ENCODE measurements at regions not wholly inside any gene's neighbourhood (a gene's known extent, or its start where the extent isn't known, plus 50 kb on each side); places are given as distances from the start of the nearest gene placed in this dataset.

DNA sequence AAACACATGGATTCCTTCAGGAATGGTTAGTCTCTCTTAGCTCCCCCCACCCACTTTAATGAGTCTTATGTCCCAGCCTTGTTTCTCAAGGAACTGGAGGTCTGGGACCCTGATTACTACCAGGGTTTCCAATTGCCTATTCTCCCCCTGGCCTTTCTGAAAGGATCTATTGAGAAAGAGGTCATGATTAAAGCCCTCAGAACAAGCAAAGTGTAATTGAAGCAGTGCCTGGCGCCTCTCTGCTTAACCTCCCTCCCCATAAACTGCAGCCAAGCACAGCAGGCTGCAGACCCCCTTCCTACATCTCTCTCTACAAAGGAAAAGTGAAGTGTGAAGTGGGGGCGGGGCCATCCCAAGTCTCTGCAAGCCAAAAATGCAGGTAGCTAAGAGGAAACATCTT, 159.7 kb upstream of the CDH11 start:
- H3K4me1 Mint-ChIP-seq, result no peaks in the 10 kb centered on the region
- H3K27ac ChIP-seq (ENCODE audit: low read length), result no peak overlapping the region
- H3K27me3 ChIP-seq (replicated peaks in 1 of 2; ENCODE audit: control insufficient read depth in 2 of 2, extremely low read depth in 1 of 2, insufficient read depth in 2 of 2, low read length in 1 of 2), result no peaks in the 10 kb centered on the region
- peaks cover 4 to 19% (median 8%) of the 10 kb centered on the region in 3 donors for H3K9me3 Mint-ChIP-seq
- H3K27ac Mint-ChIP-seq, result no peak overlapping the region
- H3K4me3 ChIP-seq (ENCODE audit: control insufficient read depth in 1 of 2, extremely low read depth in 1 of 2, low read length in 1 of 2), result no peak overlapping the region
- H3K4me3 Mint-ChIP-seq, result no peak overlapping the region
- WGBS (ENCODE audit: insufficient coverage), result no CpG with 5 or more reads among the region's 2 CpGs
- POLR2A ChIA-PET, result no interaction called here
- no peaks in the 10 kb centered on the region for H3K36me3 Mint-ChIP-seq
- no peaks in the 10 kb centered on the region for H3K9me3 ChIP-seq
- CTCF ChIA-PET, result no interaction called here
- ATAC-seq (replicated peaks in 1 of 4), result no peak
- DNase-seq, result no peak
- H3K27me3 Mint-ChIP-seq, result no peaks in the 10 kb centered on the region
- no peaks in the 10 kb centered on the region for H3K36me3 ChIP-seq (ENCODE audit: control insufficient read depth in 2 of 2, extremely low read depth in 1 of 2, insufficient read depth in 1 of 2, low read length in 1 of 2)
- H3K4me1 ChIP-seq (ENCODE audit: control insufficient read depth in 1 of 2, extremely low read depth in 1 of 2, insufficient read depth in 2 of 2, low read length in 2 of 2), result no peaks in the 10 kb centered on the region

DNA sequence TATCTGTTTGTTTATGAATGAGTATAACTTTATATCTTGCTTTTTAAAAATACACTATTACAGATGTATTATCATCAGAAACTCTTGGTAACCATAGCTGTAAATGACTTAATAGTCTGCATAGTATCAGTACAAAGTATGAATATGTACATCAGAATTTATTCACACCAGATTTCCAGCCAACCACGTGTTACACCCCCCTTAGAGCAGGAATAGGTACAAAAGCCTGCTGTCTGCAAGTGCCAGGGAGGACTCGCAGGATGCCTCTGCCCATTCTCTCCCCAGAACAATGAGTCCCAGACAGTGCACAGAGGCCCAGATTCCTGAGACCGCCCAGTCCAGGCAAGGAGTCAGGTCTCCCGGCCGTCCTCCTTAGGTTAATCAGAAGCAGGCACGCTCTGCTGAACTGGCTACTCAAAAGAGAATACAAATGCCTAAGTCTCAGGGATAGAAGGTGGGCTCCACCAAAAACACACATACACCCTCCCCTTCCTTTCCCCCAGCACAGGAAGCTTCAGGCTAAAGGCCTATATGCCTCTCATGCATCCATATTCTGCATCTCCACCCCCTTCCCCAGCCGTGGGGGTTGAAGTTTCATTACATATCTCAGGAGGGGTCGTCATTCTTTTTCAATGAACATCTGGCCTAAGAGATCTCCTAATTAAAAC, 159.1 kb upstream of the CDH11 start:
- DNase-seq (no peak), ATAC-seq (replicated peaks in 1 of 4) (no peak)
- H3K27me3 ChIP-seq (replicated peaks in 1 of 2; ENCODE audit: control insufficient read depth in 2 of 2, extremely low read depth in 1 of 2, insufficient read depth in 2 of 2, low read length in 1 of 2), result no peaks in the 10 kb centered on the region
- no peaks in the 10 kb centered on the region for H3K36me3 ChIP-seq (ENCODE audit: control insufficient read depth in 2 of 2, extremely low read depth in 1 of 2, insufficient read depth in 1 of 2, low read length in 1 of 2)
- Mint-ChIP-seq H3K9me3 (peaks cover 4 to 19% (median 8%) of the 10 kb centered on the region in 3 donors), H3K36me3 (no peaks in the 10 kb centered on the region), H3K4me1 (no peaks in the 10 kb centered on the region), H3K27ac (no peak overlapping the region), H3K4me3 (no peak overlapping the region), H3K27me3 (no peaks in the 10 kb centered on the region)
- no peak overlapping the region for H3K27ac ChIP-seq (ENCODE audit: low read length)
- H3K4me1 ChIP-seq (ENCODE audit: control insufficient read depth in 1 of 2, extremely low read depth in 1 of 2, insufficient read depth in 2 of 2, low read length in 2 of 2), result no peaks in the 10 kb centered on the region
- WGBS (ENCODE audit: insufficient coverage), result 73% methylated on average over 6 of the region's 8 CpGs
- ChIA-PET POLR2A (no interaction called here), CTCF (no interaction called here)
- no peaks in the 10 kb centered on the region for H3K9me3 ChIP-seq
- no peak overlapping the region for H3K4me3 ChIP-seq (ENCODE audit: control insufficient read depth in 1 of 2, extremely low read depth in 1 of 2, low read length in 1 of 2)

DNA sequence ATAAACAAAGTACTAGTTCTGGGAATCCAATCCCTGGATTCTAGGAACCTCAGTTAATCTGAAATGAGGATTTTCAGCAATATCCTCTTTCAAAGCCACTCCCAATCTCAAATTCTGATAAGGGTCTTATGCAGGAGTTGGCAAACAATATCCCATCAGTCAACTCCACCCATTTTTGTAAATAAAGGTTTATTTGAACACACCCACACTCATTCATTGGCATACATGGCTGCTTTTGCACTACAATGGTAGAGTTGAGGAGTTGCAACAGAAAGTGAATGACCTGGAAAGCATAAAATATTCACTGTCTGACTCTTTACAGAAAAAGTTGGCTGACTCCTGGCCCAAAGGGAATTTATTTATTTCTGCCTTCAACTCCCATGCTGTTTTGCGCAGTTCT, 157.7 kb upstream of the CDH11 start:
- no peaks in the 10 kb centered on the region for H3K4me1 Mint-ChIP-seq
- Histone ChIP-seq H3K27ac (ENCODE audit: low read length) (no peak overlapping the region), H3K4me3 (ENCODE audit: control insufficient read depth in 1 of 2, extremely low read depth in 1 of 2, low read length in 1 of 2) (no peak overlapping the region), H3K9me3 (no peaks in the 10 kb centered on the region), H3K27me3 (replicated peaks in 1 of 2; ENCODE audit: control insufficient read depth in 2 of 2, extremely low read depth in 1 of 2, insufficient read depth in 2 of 2, low read length in 1 of 2) (no peaks in the 10 kb centered on the region), H3K36me3 (ENCODE audit: control insufficient read depth in 2 of 2, extremely low read depth in 1 of 2, insufficient read depth in 1 of 2, low read length in 1 of 2) (no peaks in the 10 kb centered on the region), H3K4me1 (ENCODE audit: control insufficient read depth in 1 of 2, extremely low read depth in 1 of 2, insufficient read depth in 2 of 2, low read length in 2 of 2) (no peaks in the 10 kb centered on the region)
- no peak overlapping the region for H3K27ac Mint-ChIP-seq
- DNase-seq (no peak), ATAC-seq (replicated peaks in 1 of 4) (no peak)
- no peaks in the 10 kb centered on the region for H3K27me3 Mint-ChIP-seq
- 100% methylated on average over 1 of the region's 1 CpG for WGBS (ENCODE audit: insufficient coverage)
- H3K9me3 Mint-ChIP-seq, result peaks cover 4 to 23% (median 8%) of the 10 kb centered on the region in 3 donors
- H3K4me3 Mint-ChIP-seq, result no peak overlapping the region
- no peaks in the 10 kb centered on the region for H3K36me3 Mint-ChIP-seq
- ChIA-PET POLR2A (no interaction called here), CTCF (no interaction called here)

DNA sequence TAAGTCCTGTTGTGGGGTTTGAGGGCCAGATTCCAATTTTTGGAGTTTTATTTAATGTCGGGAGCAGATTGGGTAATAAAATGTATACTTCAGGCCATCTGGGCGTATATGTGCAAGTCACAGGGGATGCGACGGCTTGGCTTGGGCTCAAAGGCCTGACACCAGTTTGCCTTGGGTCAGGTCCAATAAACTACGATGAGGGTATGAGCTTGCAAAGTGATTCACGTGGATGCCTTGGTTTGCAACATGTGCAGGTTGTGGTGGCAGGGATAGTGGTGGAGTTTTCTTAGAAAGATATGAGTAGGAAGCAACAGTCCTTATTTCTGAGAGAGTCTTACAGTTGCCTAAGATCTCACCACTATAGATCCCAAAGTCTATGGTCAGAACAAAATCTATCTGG, 157.0 kb upstream of the CDH11 start:
- DNase-seq (no peak), ATAC-seq (replicated peaks in 1 of 4) (no peak)
- ChIA-PET POLR2A (no interaction called here), CTCF (no interaction called here)
- Histone ChIP-seq H3K36me3 (ENCODE audit: control insufficient read depth in 2 of 2, extremely low read depth in 1 of 2, insufficient read depth in 1 of 2, low read length in 1 of 2) (no peaks in the 10 kb centered on the region), H3K4me1 (ENCODE audit: control insufficient read depth in 1 of 2, extremely low read depth in 1 of 2, insufficient read depth in 2 of 2, low read length in 2 of 2) (no peaks in the 10 kb centered on the region), H3K27me3 (replicated peaks in 1 of 2; ENCODE audit: control insufficient read depth in 2 of 2, extremely low read depth in 1 of 2, insufficient read depth in 2 of 2, low read length in 1 of 2) (no peaks in the 10 kb centered on the region), H3K27ac (ENCODE audit: low read length) (no peak overlapping the region), H3K4me3 (ENCODE audit: control insufficient read depth in 1 of 2, extremely low read depth in 1 of 2, low read length in 1 of 2) (no peak overlapping the region), H3K9me3 (no peaks in the 10 kb centered on the region)
- Mint-ChIP-seq H3K27me3 (no peaks in the 10 kb centered on the region), H3K4me3 (no peak overlapping the region), H3K9me3 (peaks cover 5 to 22% (median 8%) of the 10 kb centered on the region in 3 donors), H3K36me3 (no peaks in the 10 kb centered on the region), H3K4me1 (no peaks in the 10 kb centered on the region), H3K27ac (no peak overlapping the region)
- 97% methylated on average over 4 of the region's 6 CpGs for WGBS (ENCODE audit: insufficient coverage)

DNA sequence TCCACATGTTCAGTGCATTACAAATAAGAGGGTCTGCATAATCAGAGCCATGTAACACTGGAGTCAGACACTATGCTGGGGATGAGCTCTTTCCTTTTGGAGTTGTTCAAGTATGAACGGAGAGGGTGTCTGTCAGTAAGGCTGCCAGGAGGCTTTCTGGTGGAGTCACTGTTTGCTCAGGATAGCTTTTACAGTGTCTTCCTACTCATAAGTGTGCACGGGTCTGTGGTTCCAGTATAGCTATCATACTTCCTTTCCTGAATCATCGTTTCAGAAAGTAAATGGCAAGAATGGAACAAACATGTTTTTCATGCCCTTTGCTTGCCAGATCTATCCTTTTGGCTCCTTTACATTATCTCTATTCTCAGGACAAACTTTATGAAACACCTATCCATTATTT, 152.7 kb upstream of the CDH11 start:
- ChIA-PET CTCF (no interaction called here), POLR2A (no interaction called here)
- Mint-ChIP-seq H3K4me1 (no peaks in the 10 kb centered on the region), H3K27ac (no peak overlapping the region), H3K27me3 (no peaks in the 10 kb centered on the region), H3K4me3 (no peak overlapping the region), H3K36me3 (no peaks in the 10 kb centered on the region), H3K9me3 (peaks cover 11 to 21% (median 11%) of the 10 kb centered on the region in 3 donors)
- Histone ChIP-seq H3K9me3 (no peaks in the 10 kb centered on the region), H3K27ac (ENCODE audit: low read length) (no peak overlapping the region), H3K27me3 (replicated peaks in 1 of 2; ENCODE audit: control insufficient read depth in 2 of 2, extremely low read depth in 1 of 2, insufficient read depth in 2 of 2, low read length in 1 of 2) (no peaks in the 10 kb centered on the region), H3K36me3 (ENCODE audit: control insufficient read depth in 2 of 2, extremely low read depth in 1 of 2, insufficient read depth in 1 of 2, low read length in 1 of 2) (no peaks in the 10 kb centered on the region), H3K4me3 (ENCODE audit: control insufficient read depth in 1 of 2, extremely low read depth in 1 of 2, low read length in 1 of 2) (no peak overlapping the region), H3K4me1 (ENCODE audit: control insufficient read depth in 1 of 2, extremely low read depth in 1 of 2, insufficient read depth in 2 of 2, low read length in 2 of 2) (no peaks in the 10 kb centered on the region)
- WGBS (ENCODE audit: insufficient coverage), result 71% methylated on average over 1 of the region's 3 CpGs
- DNase-seq, result no peak
- no peak for ATAC-seq (replicated peaks in 1 of 4)

DNA sequence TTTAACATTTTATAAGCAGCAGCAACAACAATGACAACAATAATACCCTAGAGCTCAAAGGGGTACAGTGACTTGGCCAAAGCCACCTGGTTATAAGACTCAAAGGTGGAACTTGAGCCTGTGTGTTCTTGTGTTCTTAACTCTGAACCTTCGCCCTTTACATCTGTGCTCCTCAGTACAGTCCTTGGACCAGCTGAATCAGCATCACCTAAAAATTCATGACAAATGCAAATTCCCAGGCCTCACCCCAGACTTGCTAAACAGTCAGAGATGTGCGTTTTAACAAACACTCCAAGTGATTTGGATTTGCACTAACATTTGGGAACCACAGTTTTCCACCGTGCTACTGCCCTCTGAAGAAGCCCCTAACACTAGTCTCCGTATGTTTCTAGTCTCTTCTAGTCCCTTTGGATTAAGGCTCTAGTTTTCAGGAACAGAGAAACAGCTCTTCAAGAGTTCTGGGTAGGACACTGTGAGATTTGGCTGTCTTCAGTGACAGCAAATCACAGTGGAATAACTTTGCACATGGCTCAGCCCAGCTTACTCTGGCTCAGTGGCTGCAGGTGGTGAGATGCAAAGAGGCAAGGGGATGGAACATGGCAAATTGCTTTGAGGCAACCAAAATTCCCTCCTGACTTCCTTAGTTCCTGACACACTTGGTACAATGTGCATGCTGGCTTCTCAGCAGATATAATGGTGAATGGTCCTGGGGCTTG, 151.0 kb upstream of the CDH11 start:
- H3K27me3 ChIP-seq (replicated peaks in 1 of 2; ENCODE audit: control insufficient read depth in 2 of 2, extremely low read depth in 1 of 2, insufficient read depth in 2 of 2, low read length in 1 of 2), result no peaks in the 10 kb centered on the region
- CTCF ChIA-PET, result no interaction called here
- DNase-seq, result no peak
- POLR2A ChIA-PET, result no interaction called here
- WGBS (ENCODE audit: insufficient coverage), result 58% methylated on average over 4 of the region's 4 CpGs
- Mint-ChIP-seq H3K9me3 (peaks cover 11 to 19% (median 13%) of the 10 kb centered on the region in 3 donors), H3K27ac (no peak overlapping the region), H3K27me3 (no peaks in the 10 kb centered on the region), H3K4me1 (no peaks in the 10 kb centered on the region), H3K36me3 (no peaks in the 10 kb centered on the region), H3K4me3 (no peak overlapping the region)
- no peaks in the 10 kb centered on the region for H3K36me3 ChIP-seq (ENCODE audit: control insufficient read depth in 2 of 2, extremely low read depth in 1 of 2, insufficient read depth in 1 of 2, low read length in 1 of 2)
- no peak overlapping the region for H3K27ac ChIP-seq (ENCODE audit: low read length)
- H3K4me3 ChIP-seq (ENCODE audit: control insufficient read depth in 1 of 2, extremely low read depth in 1 of 2, low read length in 1 of 2), result no peak overlapping the region
- no peaks in the 10 kb centered on the region for H3K4me1 ChIP-seq (ENCODE audit: control insufficient read depth in 1 of 2, extremely low read depth in 1 of 2, insufficient read depth in 2 of 2, low read length in 2 of 2)
- ATAC-seq (replicated peaks in 1 of 4), result no peak
- H3K9me3 ChIP-seq, result no peaks in the 10 kb centered on the region

All from T-cell (primary cell).